Activated CD4-positive, alpha-beta T cell treated with anti-CD3 and anti-CD28 coated beads, Interleukin-2, amount 50 U/mL, for 24 hours (primary cell): ENCODE measurements at regions not wholly inside any gene's neighbourhood (a gene's known extent, or its start where the extent isn't known, plus 50 kb on each side); places are given as distances from the start of the nearest gene placed in this dataset.
"Not testable (repeated sequence)": the region's sequence is repeated elsewhere in the genome, so short reads cannot be mapped to it uniquely, and the experiment has no call there.

Experiments
- DNase-seq, 2 donors: peaks; one replicate each; pipeline ENCODE4 v3.0.0-alpha.2; 2020; ENCODE audit warnings: low read depth in 1 of 2, low spot score in 1 of 2

DNA sequence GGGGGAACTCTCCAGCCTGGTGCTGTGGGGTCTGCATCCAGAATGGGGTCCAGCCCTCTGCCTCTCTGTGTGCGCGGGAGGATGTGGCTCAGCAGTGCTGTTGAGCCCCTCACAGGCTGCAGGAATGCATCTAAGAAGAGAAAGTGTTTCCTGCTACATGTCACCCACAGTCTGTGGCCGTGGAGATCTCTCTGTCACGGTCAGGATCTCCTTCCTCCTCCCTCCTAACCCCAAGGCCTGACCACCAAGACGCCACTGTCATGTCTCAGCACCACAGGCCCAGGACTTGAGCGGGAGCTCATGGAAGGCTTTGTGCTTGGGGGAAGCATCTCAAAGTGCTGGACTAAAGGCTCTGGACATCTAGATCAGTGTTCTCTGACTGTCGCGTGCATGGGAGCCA, 90.1 kb downstream of the SREK1 start:
- DNase-seq, result no peak

DNA sequence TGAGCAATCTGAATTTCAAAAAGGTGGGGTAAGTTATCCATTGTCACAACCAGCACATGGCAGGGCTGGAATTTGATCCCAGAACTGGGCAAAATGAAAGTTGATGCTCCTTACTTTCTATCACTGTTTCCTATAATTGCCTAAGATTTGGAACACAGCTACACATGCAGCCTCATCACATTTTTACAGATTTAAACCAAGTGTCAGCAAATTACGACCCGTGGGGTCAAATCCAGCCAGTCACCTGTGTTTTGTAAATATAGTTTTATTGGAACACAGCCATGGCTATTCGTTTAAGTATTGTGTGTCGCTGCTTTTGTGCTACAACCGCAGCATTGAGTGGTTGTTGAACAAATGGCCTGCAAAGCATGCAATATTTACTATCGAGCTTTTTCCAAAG, 94.3 kb downstream of the SREK1 start:
- no peak for DNase-seq

DNA sequence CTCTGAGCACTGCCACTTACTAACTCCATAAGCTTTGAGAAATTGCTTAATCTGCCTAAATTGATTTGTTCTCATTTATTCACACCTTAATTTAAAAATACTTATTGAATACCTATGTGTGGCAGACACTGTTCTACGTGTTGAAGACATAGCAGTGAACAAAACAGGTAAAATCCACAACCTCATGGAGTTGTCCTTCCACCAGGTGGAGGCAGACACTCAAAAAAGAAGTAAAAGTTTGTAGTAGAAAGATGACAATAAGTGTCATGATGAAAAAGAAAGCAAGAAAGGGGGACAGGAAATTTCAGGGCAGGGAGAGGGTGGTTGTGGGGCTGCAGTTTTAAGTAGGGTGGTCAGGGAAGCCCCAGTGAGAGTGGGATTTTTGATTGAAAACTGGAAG, 94.9 kb downstream of the SREK1 start:
- no peak for DNase-seq

DNA sequence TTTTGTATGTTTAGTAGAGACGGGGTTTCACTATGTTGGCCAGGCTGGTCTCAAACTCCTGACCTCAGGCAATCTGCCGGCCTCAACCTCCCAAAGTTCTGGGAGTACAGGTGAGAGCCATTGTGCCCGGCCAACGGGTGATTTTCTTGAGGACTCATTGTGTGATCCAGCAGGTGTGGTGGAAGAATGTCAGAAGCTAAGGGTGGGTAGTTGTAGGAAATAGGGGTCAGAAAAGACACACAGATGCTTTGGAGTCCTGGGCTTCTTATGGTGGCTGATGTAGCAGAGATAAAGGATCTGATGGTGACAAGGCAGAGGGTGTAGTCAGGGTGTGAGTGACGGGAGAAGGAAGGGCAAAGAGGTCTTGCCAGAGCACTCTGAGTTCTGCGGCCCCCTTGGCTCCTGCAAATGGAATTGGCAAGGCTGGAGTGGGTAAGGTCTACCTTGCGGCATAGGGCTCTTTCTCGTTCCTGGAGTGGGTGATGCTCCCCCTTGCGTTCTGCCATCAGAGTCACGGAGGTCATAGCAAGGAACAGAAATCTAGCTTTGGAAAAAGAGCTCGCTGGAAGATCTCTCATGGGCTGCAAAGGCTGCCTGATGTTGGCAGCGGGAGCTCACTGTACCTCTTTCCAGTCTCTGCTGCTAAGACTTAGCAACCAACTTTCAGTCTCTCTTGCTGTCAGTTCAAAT, 97.2 kb downstream of the SREK1 start:
- no peak for DNase-seq

DNA sequence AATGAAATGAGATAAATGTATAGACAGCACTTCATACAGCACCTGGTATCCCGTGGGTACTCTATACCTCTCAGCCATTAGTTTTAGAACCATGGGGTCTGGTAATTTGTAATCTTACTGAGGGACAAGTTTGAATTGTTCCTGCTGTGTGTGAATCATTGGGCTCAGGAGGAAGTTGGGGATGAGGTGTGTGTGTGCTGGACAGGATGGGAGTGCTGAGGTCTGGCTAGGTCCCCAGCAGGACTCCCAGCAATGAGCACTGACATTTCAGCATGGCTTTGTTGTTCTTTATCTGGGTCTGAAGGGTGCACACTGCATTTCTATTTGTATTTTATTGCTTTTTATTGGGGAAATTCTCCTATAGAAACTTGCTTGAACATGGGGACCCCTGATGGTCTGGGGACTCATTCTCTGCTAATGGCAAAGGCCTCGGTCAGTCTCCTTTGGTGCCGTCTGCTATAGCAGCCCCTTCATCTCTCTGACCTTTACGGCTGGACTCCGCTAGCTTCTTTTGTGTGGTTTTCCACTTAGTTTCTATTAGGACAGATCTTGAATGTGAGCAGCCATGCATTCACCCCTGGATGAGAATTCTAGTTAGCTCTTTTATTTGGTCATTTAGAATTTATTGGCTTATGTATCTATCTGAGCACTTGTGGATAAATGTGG, 98.1 kb downstream of the SREK1 start:
- no peak for DNase-seq

DNA sequence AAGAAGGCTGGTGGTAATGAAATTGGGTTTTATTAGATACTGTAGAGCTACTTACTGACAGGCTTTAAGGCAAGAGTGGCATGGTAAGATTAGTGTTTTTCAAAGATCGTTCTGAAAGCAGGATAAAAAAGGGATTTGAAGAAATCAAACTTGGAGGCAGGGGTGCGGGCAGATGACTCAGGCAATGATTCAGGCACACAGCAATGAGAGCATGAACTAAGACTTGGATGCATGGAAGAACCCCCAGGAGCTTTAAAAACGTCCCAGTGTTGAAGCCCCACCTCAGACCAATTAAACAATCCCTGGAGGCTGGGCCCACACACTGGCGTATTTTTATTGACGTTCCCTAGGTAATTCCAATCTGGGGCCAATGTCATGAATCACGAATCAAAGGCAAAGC, 102.5 kb downstream of the SREK1 start:
- DNase-seq, result no peak

DNA sequence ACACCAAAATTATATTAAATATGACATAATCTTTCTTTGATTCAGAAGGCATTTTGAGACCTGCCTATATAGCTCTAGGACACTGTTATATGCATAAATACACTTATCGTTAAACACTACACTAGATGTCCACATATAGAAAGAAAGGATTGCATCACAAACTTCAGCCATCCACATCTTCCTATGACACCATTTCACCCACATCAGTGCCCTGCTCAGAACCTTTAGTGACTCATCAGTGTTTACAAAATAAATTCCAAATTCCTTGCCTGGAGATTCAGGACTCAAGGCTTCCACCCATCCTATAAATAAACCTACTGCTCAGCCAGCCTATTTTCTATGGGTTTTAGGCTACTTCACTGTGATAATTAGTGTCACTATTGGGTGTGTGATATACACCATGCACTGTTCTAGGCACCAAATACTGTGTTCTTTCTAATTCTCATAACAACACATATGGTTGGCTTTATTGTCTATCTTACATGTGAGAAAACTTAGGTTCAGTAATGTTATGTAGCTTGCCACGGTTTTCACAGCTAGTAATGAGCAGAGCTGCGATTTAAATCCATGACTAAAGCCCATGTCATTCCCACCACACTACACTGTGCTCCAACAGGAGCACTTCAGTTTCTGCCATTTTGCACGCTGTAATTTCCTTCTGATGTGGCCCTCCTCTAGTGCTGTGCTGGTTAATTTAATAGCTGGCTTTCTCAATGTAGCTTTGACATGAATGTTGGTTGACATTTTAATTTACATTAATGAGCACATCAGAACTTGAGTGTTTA, 103.3 kb downstream of the SREK1 start:
- no peak for DNase-seq

DNA sequence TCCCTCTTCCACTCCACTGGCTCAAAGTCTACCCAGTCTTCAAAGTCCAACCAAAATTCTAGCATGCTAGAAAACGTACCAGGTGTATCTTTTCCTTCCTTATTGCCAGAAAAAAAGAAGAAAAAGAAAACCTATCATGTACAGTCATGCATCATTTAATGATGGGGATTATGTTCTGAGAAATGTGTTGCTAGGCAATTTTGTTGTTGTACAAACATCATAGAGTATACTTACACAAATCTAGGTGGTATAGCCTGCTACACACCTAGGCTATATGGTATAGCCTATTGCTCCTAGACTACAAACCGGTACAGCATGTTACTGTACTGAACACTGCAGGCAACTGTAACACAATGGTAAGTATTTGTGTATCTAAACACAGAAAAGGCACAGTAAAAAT, 104.8 kb downstream of the SREK1 start:
- DNase-seq, result no peak

DNA sequence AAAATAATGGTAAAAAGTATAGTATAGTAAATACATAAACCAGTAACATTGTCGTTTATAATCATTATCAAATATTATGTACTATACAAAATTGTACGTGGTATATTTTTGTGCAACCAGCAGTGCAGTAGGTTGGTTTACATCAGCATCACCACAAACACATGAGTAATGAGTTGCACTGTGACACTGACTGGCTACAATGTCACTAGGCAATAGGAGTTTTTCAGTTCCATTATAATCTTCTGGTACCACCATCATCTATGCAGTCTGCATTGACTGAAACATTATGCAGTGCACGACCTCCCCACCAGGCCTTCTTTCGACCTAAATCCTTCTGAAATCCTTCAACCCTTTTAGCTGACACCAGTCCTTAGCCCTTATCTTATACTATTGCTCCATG, 105.8 kb downstream of the SREK1 start:
- no peak for DNase-seq

DNA sequence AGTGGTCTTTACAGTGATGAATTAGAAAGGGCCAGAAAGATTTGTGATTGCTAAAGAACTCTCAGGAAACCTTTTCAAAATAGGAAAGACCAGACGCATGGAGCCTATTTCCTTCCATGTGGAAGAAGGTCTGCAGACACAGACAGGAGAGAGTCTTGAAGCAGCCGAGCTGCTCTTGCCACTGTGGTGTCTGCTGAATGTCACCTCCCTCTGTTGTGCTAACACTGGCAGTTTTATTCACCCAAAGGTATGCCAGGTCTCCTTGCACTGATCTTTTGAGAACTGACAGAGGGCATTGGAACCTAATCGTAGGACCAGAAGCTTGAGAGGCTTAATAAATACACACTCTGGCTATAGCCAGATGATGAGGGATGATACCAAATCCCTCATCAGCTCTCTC, 108.7 kb downstream of the SREK1 start:
- DNase-seq, result no peak

DNA sequence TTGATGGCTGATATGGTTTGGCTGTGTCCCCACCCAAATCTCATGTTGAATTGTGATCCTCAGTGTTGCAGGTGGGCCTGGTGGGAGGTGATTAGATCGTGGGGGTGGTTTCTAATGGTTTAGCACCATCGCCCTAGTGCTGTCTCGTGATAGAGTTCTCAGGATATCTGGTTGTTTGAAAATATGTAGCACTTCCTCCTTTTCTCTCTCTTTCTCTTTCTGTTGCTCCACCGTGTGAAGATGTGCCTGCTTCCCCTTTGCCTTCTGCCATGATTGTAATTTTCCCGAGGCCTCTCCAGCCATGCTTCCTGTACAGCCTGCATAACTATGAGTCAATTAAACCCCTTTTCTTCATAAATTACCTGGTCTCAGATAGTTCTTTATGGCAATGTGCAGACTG, 111.6 kb downstream of the SREK1 start:
- DNase-seq, result no peak

DNA sequence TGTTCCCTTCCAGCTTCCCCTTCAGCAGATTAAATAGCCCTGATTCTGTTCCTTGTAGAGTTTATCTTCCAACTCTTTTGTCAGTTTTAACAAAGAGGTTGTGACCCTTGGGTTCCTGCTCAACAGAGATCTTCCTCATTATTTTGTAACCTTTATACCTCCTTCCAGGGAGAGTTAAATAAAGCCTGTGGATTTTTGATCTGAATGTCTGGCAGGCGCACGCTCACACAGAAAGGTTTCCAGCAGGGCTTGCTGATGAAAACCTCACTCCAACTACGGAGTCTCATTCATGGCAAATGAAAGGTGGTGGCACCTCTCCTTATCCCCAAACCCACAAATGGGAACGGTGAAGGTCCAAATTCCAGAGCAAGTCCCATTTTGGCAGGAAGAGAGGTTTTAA, 129.0 kb downstream of the SREK1 start:
- DNase-seq, result no peak

DNA sequence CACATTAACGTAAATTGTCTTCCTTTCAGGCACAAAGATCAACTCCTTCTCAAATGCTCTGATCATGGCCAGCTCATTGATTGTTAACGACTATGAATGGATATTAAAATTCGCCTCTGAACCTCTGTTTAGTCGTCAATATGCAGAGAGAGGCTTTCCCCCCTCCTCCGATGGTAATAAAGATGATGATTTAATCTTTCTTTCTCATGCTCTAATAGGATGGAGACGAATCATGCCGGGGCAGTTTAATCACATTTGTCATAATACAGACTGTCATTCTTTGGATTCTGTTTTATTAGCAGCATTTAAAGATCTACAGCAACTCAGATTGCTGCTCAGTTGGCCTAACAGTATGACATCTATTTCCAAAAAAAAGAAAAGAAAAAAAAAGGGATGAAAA, 132.9 kb downstream of the SREK1 start:
- no peak for DNase-seq

DNA sequence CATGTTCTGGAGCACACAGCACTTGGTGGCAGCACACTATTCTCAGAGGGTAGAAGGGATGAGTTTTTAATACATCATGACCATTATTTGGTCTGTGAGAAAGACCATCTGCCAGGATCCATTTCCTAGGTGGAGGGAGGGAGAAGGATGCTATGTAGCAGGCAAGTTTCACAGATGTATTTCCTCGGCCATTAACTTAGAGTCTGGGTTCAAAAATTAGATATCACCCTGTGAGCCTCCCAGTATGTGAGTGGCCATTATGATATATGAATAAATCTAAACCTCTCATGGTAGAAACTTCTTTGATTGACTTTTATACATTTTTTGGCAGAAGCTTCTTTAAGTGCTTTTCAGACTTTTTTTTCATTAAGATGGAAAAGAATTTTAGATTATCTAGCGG, 133.9 kb downstream of the SREK1 start:
- DNase-seq, result no peak

DNA sequence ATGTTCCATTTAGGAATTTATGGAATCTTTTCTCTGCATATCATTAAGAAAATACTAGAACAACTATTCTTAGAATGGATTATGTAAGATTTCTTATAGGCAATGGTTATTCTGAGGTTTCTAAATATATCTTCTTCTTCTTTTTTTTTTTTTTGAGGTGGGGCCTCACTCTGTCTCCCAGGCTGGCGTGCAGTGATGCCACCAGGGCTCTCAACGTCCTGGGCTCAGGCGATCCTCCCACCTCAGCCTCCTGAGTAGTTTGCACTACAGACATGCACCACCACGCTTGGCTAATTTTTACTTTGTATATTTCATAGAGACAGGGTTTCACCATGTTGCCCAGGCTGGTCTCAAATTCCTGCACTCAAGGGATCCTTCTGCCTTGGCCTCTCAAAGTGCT, 137.2 kb downstream of the SREK1 start:
- DNase-seq, result no peak

DNA sequence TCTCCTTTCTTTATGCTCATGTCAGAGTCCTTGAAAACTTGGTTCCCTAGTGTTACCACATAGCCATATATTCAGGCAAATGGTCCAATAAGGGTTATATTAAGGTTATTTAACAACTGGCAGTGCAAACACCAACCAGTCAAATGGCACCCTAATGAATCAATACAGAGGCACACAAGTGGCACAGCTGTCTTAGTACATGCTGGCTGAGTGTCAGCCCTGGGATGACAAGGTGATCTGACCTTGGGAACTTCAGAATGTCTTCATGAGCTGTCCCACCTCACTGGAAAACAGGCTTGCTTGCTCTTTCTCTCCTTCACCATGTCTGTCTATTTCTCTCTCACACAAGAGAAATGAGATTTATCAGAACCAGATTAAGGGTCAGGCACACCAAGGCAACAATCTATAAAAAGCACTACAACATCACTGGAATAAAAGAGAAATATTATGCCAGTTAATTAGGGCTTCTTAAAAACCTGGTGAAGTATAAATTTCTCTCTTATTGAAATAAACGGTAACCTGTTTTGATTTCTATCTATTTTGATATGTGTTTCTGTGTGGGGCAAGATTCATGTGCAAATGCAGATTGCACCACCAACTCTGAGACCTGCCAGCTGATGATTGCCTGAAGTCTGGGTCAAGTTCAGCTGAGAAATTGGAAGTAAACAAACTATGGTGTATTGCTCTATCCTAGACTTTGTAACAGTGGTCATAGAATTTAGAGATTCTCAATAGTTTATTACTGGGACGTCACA, 140.7 kb downstream of the SREK1 start:
- no peak for DNase-seq

DNA sequence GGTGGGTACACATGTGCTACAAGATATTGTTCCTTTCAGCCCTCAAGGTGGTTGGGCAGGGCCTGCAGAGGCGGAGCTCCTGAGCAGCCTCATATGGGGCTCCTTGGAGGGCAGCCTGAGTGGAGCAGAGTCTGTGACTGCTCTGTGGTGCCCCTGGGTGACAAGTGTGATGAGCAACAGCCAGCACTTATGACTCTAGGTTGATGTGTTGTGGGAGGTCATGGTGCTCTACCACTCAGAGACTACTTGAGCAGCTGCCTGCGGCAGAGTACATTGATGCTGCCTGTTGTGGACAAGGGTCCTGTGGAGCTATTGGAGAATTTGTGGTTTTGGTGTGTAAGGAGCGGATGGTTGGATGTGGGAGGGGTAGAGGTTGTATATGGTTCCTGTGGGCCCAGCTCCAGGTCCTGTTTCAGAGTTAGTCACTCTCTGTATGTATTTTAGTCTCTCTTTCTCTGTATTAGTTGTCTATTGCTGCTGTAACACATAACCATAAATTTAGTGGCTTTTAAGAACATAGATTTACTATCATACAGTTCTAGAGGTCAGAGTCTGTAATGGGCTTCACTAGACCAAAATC, 141.3 kb downstream of the SREK1 start:
- DNase-seq, result no peak

DNA sequence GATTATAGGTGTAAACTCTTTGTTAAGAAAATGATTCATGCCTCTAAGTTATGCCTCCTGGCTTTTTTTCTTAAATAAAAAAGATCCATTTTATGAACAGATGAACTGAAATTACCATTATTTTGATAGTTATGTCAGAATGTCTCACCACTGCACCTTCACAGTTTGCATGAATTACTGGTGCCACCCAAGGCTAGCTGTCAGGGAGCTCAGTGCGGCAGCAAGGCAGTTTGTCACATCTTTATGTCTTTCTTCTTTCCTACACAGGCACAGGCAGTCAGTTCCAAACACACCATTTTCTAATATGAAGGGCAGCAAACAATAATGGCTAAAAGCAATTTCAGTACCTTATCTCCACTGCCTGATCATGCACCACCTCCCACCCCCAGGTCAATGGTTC, 147.7 kb downstream of the SREK1 start:
- no peak for DNase-seq

DNA sequence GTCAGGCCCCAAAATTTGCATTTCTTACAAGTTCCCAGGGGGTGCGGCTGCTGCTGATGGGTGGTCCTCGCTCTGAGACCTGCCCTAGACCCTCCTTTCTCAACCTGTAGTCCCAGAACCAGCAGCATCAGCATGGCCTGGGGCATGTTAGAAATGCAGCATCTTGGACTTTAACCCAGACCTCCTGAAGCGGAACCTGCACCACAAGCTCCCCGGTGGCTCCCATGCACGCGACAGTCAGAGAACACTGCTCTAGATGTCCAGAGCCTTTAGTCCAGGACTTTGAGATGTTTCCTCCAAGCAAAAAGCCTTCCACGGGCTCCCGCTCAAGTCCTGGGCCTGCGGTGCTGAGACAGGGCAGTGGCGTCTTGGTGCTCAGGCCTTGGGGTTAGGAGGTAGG, 149.8 kb downstream of the SREK1 start:
- DNase-seq, result not testable (repeated sequence)

DNA sequence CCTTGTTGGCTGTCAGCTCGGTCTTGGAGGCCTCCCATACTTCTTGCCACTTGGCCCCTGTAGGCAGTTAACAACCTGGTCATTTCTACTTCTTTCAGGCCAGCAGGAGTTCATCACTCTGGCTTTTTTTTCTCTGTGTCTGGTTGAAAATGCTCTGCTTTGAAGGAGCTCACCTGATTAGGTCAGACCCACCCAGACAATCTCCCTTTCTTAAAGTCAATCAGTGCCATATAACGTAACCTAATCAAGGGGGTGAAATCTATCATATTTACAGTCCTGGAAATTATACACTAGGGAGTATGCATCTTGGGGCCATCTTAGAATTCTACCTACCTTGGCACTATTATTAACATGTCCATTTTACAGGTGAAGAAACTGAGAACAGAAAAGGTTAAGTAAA, 155.4 kb downstream of the SREK1 start:
- DNase-seq, result no peak

DNA sequence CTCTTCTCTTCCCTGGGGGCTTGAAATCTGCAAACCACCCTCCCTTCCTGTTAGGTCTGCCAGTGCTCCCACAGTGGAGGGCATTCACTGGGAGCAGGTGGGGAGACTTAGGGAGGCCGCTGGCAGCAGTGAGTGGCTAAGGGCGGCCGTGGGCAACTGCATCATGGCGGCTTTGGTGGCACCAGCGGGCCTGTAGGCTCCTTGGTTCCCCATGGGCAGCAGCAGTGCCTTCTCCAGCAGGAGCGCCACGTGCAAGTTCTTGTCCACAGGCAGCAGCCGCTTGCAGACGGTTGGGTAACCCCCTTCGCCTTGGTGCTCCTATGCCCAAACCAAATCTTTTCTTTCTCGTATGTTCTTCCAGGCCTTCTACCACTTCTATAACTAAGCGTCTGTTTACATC, 158.2 kb downstream of the SREK1 start:
- no peak for DNase-seq
